Endothelial cell of umbilical vein (primary cell): ENCODE measurements at regions not wholly inside any gene's neighbourhood (a gene's known extent, or its start where the extent isn't known, plus 50 kb on each side); places are given as distances from the start of the nearest gene placed in this dataset.

ENCODE experiments used
- BruUV-seq: library from RNA; stranded (reverse); fragments of 400-500 nt; replicated peaks from 2 replicates; lab custom pipeline; 2021; lab: Mats Ljungman, UMichigan
- CTCF ChIA-PET: fragments of 300-600, 350-600 bp; sonication (Branson Sonifier 250); formaldehyde crosslinking; loops from one replicate; lab custom pipeline; 2021; ENCODE audit warnings: antibody characterized with exemption, inconsistent platforms; lab: Charles Lee
- POLR2A ChIA-PET: fragments of 300-600, 350-600 bp; sonication (Branson Sonifier 250); formaldehyde crosslinking; loops from one replicate; lab custom pipeline; 2021; ENCODE audit warnings: antibody characterized with exemption, inconsistent platforms; lab: Charles Lee
- DNase-seq: peaks from one replicate; pipeline ENCODE4 v3.0.0-alpha.2; 2011; ENCODE audit warnings: low read depth, low spot score
- FAIRE-seq: peaks from 2 replicates; lab custom pipeline; 2011; peaks lifted over from hg19 to GRCh38; lab: Jason Lieb, UNC
- H2AFZ ChIP-seq: 2 replicates; pipeline ENCODE4 v1.6.0; 2012; ENCODE audit warnings: low read depth, low read length, control low read depth, inconsistent platforms
- H3K27ac ChIP-seq: 2 replicates; pipeline ENCODE4 v1.5.1; 2011; ENCODE audit warnings: low read depth, mild to moderate bottlenecking, control low read depth, low read length, moderate library complexity; ENCODE audit not compliant: insufficient read depth
- H3K27me3 ChIP-seq, 2 experiments: 2 replicates each; pipeline versions ENCODE4 v1.6.0 to v1.6.1; 2011; ENCODE audit warnings: low read length in 2 of 2, mixed read lengths in 1 of 2; ENCODE audit not compliant: control insufficient read depth in 2 of 2, insufficient read depth in 2 of 2
- H3K36me3 ChIP-seq, 2 experiments: 2 replicates in 1 of 2; 3 replicates in 1 of 2; pipeline ENCODE4 v1.5.1; 2011; ENCODE audit warnings: low read length in 2 of 2, mild to moderate bottlenecking in 1 of 2, moderate library complexity in 1 of 2; ENCODE audit not compliant: control insufficient read depth in 2 of 2, insufficient read depth in 2 of 2; ENCODE audit errors: extremely low read depth in 1 of 2
- H3K4me1 ChIP-seq: 3 replicates; pipeline ENCODE4 v1.5.1; 2011; ENCODE audit warnings: mild to moderate bottlenecking, low read length; ENCODE audit not compliant: control insufficient read depth, insufficient read depth; ENCODE audit errors: extremely low read depth
- H3K4me2 ChIP-seq: 2 replicates; pipeline ENCODE4 v1.6.1; 2011; ENCODE audit warnings: low read length, control low read depth, mixed read lengths; ENCODE audit not compliant: insufficient read depth
- H3K4me3 ChIP-seq, 3 experiments: fragments of 200-600 bp in 1 of 3; sonication (generic), shearing (Covaris generic) in 1 of 3; replicated peaks in 1 of 3; 2 replicates each; pipeline ENCODE4 v1.5.1; 2011 to 2016; ENCODE audit warnings: control low read depth in 3 of 3, low read length in 3 of 3, mild to moderate bottlenecking in 2 of 3, inconsistent platforms in 1 of 3, low read depth in 1 of 3, moderate library complexity in 1 of 3; ENCODE audit not compliant: insufficient read depth in 1 of 3
- H3K79me2 ChIP-seq: 2 replicates; pipeline ENCODE4 v1.6.0; 2012; ENCODE audit warnings: low read length, inconsistent platforms; ENCODE audit not compliant: control insufficient read depth, insufficient read depth
- H3K9ac ChIP-seq: replicated peaks from 2 replicates; pipeline ENCODE3; 2011; ENCODE audit warnings: low read length, control low read depth; ENCODE audit not compliant: insufficient read depth; ENCODE audit errors: extremely low read depth
- H3K9me1 ChIP-seq: replicated peaks from 3 replicates; pipeline ENCODE4 v1.6.0; 2011; ENCODE audit warnings: mild to moderate bottlenecking, low read length; ENCODE audit not compliant: control insufficient read depth, insufficient read depth; ENCODE audit errors: extremely low read depth
- H3K9me3 ChIP-seq: replicated peaks from 2 replicates; pipeline ENCODE4 v1.5.1; 2012; ENCODE audit warnings: low read length, inconsistent platforms; ENCODE audit not compliant: control insufficient read depth, insufficient read depth
- H4K20me1 ChIP-seq: replicated peaks from 2 replicates; pipeline ENCODE3; 2011; ENCODE audit warnings: mild to moderate bottlenecking, low read length; ENCODE audit not compliant: control insufficient read depth, insufficient read depth; ENCODE audit errors: extremely low read depth
- CTCF ChIP-seq, 2 donors: IDR thresholded peaks; 1 replicate in 1 of 2; 2 replicates in 1 of 2; pipeline ENCODE4 v1.5.1; 2011; ENCODE audit warnings: low read length in 2 of 2, mild to moderate bottlenecking in 2 of 2, moderate library complexity in 2 of 2, control low read depth in 1 of 2, inconsistent platforms in 1 of 2, low read depth in 1 of 2; ENCODE audit not compliant: insufficient read depth in 1 of 2; ENCODE audit errors: extremely low read depth in 1 of 2
- EZH2 ChIP-seq: IDR thresholded peaks from 2 replicates; pipeline ENCODE4 v1.6.1; 2012; ENCODE audit warnings: borderline replicate concordance, low read depth, mild to moderate bottlenecking, moderate library complexity, low read length, inconsistent platforms; ENCODE audit not compliant: severe bottlenecking
- FOS ChIP-seq: IDR thresholded peaks from 2 replicates; pipeline ENCODE4 v1.6.1; 2011; ENCODE audit warnings: mild to moderate bottlenecking, low read length, moderate library complexity, borderline replicate concordance; ENCODE audit not compliant: insufficient read depth
- GATA2 ChIP-seq: IDR thresholded peaks from 2 replicates; pipeline ENCODE4 v1.7.0; 2011; ENCODE audit warnings: low read depth, mild to moderate bottlenecking, moderate library complexity, mixed read lengths, low read length; ENCODE audit not compliant: insufficient read length, insufficient read depth
- JUN ChIP-seq: IDR thresholded peaks from 2 replicates; pipeline ENCODE4 v1.6.1; 2011; ENCODE audit warnings: borderline replicate concordance, low read depth; ENCODE audit not compliant: insufficient read length, insufficient read depth
- MAX ChIP-seq: IDR thresholded peaks from 2 replicates; pipeline ENCODE4 v1.6.1; 2011; ENCODE audit not compliant: insufficient read depth, insufficient read length
- MYC ChIP-seq: IDR thresholded peaks from one replicate; pipeline ENCODE4 v1.6.1; 2011; ENCODE audit warnings: mild to moderate bottlenecking, low read depth, low read length
- POLR2A ChIP-seq: IDR thresholded peaks from 2 replicates; pipeline ENCODE4 v1.6.1; 2012; ENCODE audit warnings: low read depth, mild to moderate bottlenecking, control low read depth, low read length
- POLR2AphosphoS5 ChIP-seq: IDR thresholded peaks from 2 replicates; pipeline ENCODE4 v1.6.1; 2012; ENCODE audit warnings: low read depth, mild to moderate bottlenecking, control low read depth, low read length, moderate library complexity; ENCODE audit not compliant: insufficient read depth
- dilution Hi-C: fragments of 300-500 bp; cut with MboI; formaldehyde crosslinking; loops from one replicate; pipeline ENCODE4 v1.15.0; 2019; ENCODE audit warnings: low sequenced_read_pairs; ENCODE audit not compliant: extremely low pct_ligation_motif_present
- intact Hi-C: fragments of 100-400 bp; cut with micrococcal nuclease; formaldehyde crosslinking; loops from one replicate; pipeline ENCODE4 v1.10.0; 2022

DNA sequence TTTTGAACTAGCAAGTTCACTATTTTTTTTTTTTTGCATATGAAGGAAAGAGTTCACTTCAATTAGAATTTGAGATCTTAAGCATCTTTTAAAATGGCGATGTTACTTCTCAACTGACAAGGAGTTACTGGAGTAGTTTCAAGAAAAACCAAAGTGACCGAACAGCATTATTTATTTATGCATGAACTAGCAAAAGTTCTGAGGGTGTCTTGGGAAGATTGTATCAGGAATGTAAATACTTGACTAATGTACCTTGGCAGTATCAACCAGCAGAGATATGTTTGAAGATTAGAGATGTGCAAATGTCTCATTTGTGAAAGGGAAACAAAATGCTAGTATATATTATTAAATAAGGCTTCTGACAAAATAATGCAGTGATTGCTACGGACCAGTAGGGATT, 203.9 kb downstream of the KBTBD8 start:
- TF ChIP-seq MAX (no peak), CTCF (IDR thresholded peaks at IDR 0.05; ENCODE audit: extremely low read depth in 1 of 2, insufficient read depth in 1 of 2, low read depth in 1 of 2, low read length in 2 of 2) (no peak), GATA2 (no peak), MYC (no peak), POLR2AphosphoS5 (no peak), JUN (no peak), FOS (no peak), EZH2 (no peak), POLR2A (no peak)
- H3K9me1 ChIP-seq: no peaks in the 10 kb centered on the region
- no peaks in the 10 kb centered on the region for H3K9me3 ChIP-seq
- DNase-seq: no peak
- dilution Hi-C loops: no loop called here
- intact Hi-C loops: no loop called here
- no peaks in the 10 kb centered on the region for H4K20me1 ChIP-seq
- no peaks in the 10 kb centered on the region for H3K27me3 ChIP-seq
- H3K4me2 ChIP-seq: no peak overlapping the region
- H2AFZ ChIP-seq: no peak overlapping the region
- CTCF ChIA-PET: no interaction called here
- no peaks in the 10 kb centered on the region for H3K4me1 ChIP-seq
- POLR2A ChIA-PET: no interaction called here
- no TSS peak for BruUV-seq
- H3K79me2 ChIP-seq: no peaks in the 10 kb centered on the region
- no peak overlapping the region for H3K27ac ChIP-seq
- H3K9ac ChIP-seq: no peak overlapping the region
- no peak for FAIRE-seq
- H3K36me3 ChIP-seq: no peaks in the 10 kb centered on the region
- no peak overlapping the region for H3K4me3 ChIP-seq
